Hepatocyte (in vitro differentiated cells): ENCODE measurements at regions not wholly inside any gene's neighbourhood (a gene's known extent, or its start where the extent isn't known, plus 50 kb on each side); places are given as distances from the start of the nearest gene placed in this dataset.

Source experiments
- EZH2 ChIP-seq: fragments of 200-600 bp; sonication (generic); IDR thresholded peaks from 2 replicates; pipeline ENCODE4 v1.6.1; 2016; ENCODE audit warnings: antibody characterized with exemption, mild to moderate bottlenecking, borderline replicate concordance
- EZH2phosphoT487 ChIP-seq: fragments of 200-600 bp; sonication (generic); IDR thresholded peaks from one replicate; pipeline ENCODE4 v1.6.1; 2018; ENCODE audit warnings: antibody characterized with exemption, mild to moderate bottlenecking, low read depth, moderate library complexity; ENCODE audit not compliant: unreplicated experiment, severe bottlenecking
- TF ChIP-seq, protein P1 (sequence below): fragments of 200-600 bp; sonication (generic); IDR thresholded peaks from 2 replicates; pipeline ENCODE4 v1.5.1; 2016; ENCODE audit warnings: antibody characterized with exemption, mild to moderate bottlenecking; ENCODE audit not compliant: poor library complexity

DNA sequence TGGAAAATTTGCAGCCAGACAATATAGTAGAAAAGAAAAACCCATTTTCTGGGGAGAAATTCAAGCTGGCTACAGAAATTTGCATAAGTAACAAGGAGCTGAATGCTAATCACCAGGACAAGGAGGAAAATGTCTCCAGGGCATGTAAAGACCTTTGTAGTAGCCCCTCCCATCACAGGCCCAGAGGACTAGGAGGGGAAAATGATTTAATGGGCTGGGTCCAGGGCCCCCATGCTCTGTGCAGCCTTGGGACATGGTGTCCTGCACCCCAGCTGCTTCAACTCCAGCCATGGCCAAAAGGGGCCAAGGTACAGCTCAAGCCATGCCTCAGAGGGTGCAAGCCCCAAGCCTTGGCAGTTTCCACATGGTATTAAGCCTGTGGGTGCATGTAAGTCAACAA lies 197.6 kb upstream of the POU1F1 start:
- TF ChIP-seq EZH2 (no peak), EZH2phosphoT487 (no peak)
- TF ChIP-seq, protein P1, sequence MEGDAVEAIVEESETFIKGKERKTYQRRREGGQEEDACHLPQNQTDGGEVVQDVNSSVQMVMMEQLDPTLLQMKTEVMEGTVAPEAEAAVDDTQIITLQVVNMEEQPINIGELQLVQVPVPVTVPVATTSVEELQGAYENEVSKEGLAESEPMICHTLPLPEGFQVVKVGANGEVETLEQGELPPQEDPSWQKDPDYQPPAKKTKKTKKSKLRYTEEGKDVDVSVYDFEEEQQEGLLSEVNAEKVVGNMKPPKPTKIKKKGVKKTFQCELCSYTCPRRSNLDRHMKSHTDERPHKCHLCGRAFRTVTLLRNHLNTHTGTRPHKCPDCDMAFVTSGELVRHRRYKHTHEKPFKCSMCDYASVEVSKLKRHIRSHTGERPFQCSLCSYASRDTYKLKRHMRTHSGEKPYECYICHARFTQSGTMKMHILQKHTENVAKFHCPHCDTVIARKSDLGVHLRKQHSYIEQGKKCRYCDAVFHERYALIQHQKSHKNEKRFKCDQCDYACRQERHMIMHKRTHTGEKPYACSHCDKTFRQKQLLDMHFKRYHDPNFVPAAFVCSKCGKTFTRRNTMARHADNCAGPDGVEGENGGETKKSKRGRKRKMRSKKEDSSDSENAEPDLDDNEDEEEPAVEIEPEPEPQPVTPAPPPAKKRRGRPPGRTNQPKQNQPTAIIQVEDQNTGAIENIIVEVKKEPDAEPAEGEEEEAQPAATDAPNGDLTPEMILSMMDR = no peak
